Keratinocyte (primary cell): ENCODE measurements at regions not wholly inside any gene's neighbourhood (a gene's known extent, or its start where the extent isn't known, plus 50 kb on each side); places are given as distances from the start of the nearest gene placed in this dataset.

Source experiments
- DNase-seq: peaks from one replicate; pipeline ENCODE4 v3.0.0-alpha.2; 2011; ENCODE audit warnings: low read depth, missing footprints, low spot score
- FAIRE-seq: peaks from 2 replicates; lab custom pipeline; 2011; peaks lifted over from hg19 to GRCh38; lab: Jason Lieb, UNC
- H2AFZ ChIP-seq: 2 replicates; pipeline ENCODE4 v1.6.0; 2012; ENCODE audit warnings: low read length, control low read depth, inconsistent platforms; ENCODE audit not compliant: control insufficient read depth
- H3K27ac ChIP-seq: 2 replicates; pipeline ENCODE4 v1.5.1; 2011; ENCODE audit warnings: low read length; ENCODE audit not compliant: control insufficient read depth, insufficient read depth
- H3K27me3 ChIP-seq: 3 replicates; pipeline ENCODE4 v1.6.0; 2011; ENCODE audit warnings: low read length; ENCODE audit not compliant: control insufficient read depth, insufficient read depth; ENCODE audit errors: extremely low read depth
- H3K36me3 ChIP-seq, 2 experiments: 2 replicates in 1 of 2; 3 replicates in 1 of 2; pipeline ENCODE4 v1.5.1; 2011; ENCODE audit warnings: low read length in 2 of 2, mild to moderate bottlenecking in 1 of 2; ENCODE audit not compliant: control insufficient read depth in 2 of 2, insufficient read depth in 2 of 2; ENCODE audit errors: extremely low read depth in 1 of 2
- H3K4me1 ChIP-seq: 3 replicates; pipeline ENCODE4 v1.5.1; 2011; ENCODE audit warnings: low read length; ENCODE audit not compliant: control insufficient read depth, insufficient read depth; ENCODE audit errors: extremely low read depth
- H3K4me2 ChIP-seq: 3 replicates; pipeline ENCODE4 v1.6.0; 2011; ENCODE audit warnings: low read depth, low read length; ENCODE audit not compliant: control insufficient read depth, insufficient read depth; ENCODE audit errors: extremely low read depth
- H3K4me3 ChIP-seq, 3 experiments: fragments of 200-600 bp in 1 of 3; sonication (generic) in 1 of 3; 2 replicates in 2 of 3; 3 replicates in 1 of 3; pipeline ENCODE4 v1.5.1; 2011 to 2016; ENCODE audit warnings: low read length in 3 of 3, mild to moderate bottlenecking in 3 of 3, control low read depth in 2 of 3, inconsistent platforms in 1 of 3, low read depth in 1 of 3, mixed read lengths in 1 of 3, mixed run types in 1 of 3, moderate library complexity in 1 of 3; ENCODE audit not compliant: control insufficient read depth in 2 of 3, insufficient read depth in 2 of 3; ENCODE audit errors: extremely low read depth in 1 of 3
- H3K79me2 ChIP-seq: 2 replicates; pipeline ENCODE4 v1.6.0; 2012; ENCODE audit warnings: low read length; ENCODE audit not compliant: control insufficient read depth, insufficient read depth
- H3K9ac ChIP-seq: 3 replicates; pipeline ENCODE4 v1.6.0; 2011; ENCODE audit warnings: low read length; ENCODE audit not compliant: control insufficient read depth, insufficient read depth; ENCODE audit errors: extremely low read depth
- H3K9me1 ChIP-seq: 3 replicates; pipeline ENCODE4 v1.6.0; 2011; ENCODE audit warnings: low read length; ENCODE audit not compliant: control insufficient read depth, insufficient read depth; ENCODE audit errors: extremely low read depth
- H3K9me3 ChIP-seq: 2 replicates; pipeline ENCODE4 v1.5.1; 2012; ENCODE audit warnings: low read depth, low read length; ENCODE audit not compliant: control insufficient read depth
- H4K20me1 ChIP-seq: 3 replicates; pipeline ENCODE4 v1.6.0; 2011; ENCODE audit warnings: low read length; ENCODE audit not compliant: control insufficient read depth, insufficient read depth; ENCODE audit errors: extremely low read depth
- CTCF ChIP-seq, 3 experiments: IDR thresholded peaks in 1 of 3; conservative IDR thresholded peaks in 1 of 3; optimal IDR thresholded peaks in 1 of 3; 2 replicates in 2 of 3; 3 replicates in 1 of 3; pipeline versions ENCODE3 to v1.5.1; 2011; ENCODE audit warnings: low read length in 3 of 3, mild to moderate bottlenecking in 3 of 3, moderate library complexity in 2 of 3, control low read depth in 1 of 3, inconsistent platforms in 1 of 3; ENCODE audit not compliant: insufficient read depth in 2 of 3; ENCODE audit errors: extremely low read depth in 1 of 3
- EZH2 ChIP-seq: IDR thresholded peaks from one replicate; pipeline ENCODE4 v1.6.1; 2012; ENCODE audit warnings: inconsistent platforms, mild to moderate bottlenecking, low read length, moderate library complexity
- dilution Hi-C: fragments of 300-500 bp; cut with MboI; formaldehyde crosslinking; loops from one replicate; pipeline ENCODE4 v1.7.0; 2020; ENCODE audit warnings: low sequenced_read_pairs; ENCODE audit not compliant: extremely low pct_ligation_motif_present

GRCh38 chr2:114254875-114255274 lies 187.6 kb upstream of the DPP10 start:
- FAIRE-seq, result no peak
- Histone ChIP-seq H3K4me3 (no peak overlapping the region), H4K20me1 (no peaks in the 10 kb centered on the region), H3K4me1 (no peaks in the 10 kb centered on the region), H3K9me3 (no peaks in the 10 kb centered on the region), H3K36me3 (no peaks in the 10 kb centered on the region), H3K4me2 (no peak overlapping the region), H3K9ac (no peak overlapping the region), H2AFZ (no peak overlapping the region), H3K27me3 (no peaks in the 10 kb centered on the region), H3K27ac (no peak overlapping the region), H3K79me2 (no peaks in the 10 kb centered on the region), H3K9me1 (no peaks in the 10 kb centered on the region)
- DNase-seq, result no peak
- no peak for TF ChIP-seq EZH2
- no peak for TF ChIP-seq CTCF (optimal IDR thresholded peaks at IDR 0.05 in 1 of 3, IDR thresholded peaks at IDR 0.05 in 1 of 3, conservative IDR thresholded peaks at IDR 0.05 in 1 of 3; ENCODE audit: extremely low read depth in 1 of 3, insufficient read depth in 2 of 3, low read length in 3 of 3)
- dilution Hi-C loops, result no loop called here

GRCh38 chr2:114259389-114259788 lies 183.1 kb upstream of the DPP10 start:
- no peak overlapping the region for H3K4me3 ChIP-seq
- H3K79me2 ChIP-seq, result no peaks in the 10 kb centered on the region
- H3K27ac ChIP-seq, result no peak overlapping the region
- H3K4me2 ChIP-seq, result no peak overlapping the region
- H3K9me1 ChIP-seq, result no peaks in the 10 kb centered on the region
- H3K27me3 ChIP-seq, result no peaks in the 10 kb centered on the region
- dilution Hi-C loops, result no loop called here
- no peaks in the 10 kb centered on the region for H4K20me1 ChIP-seq
- TF ChIP-seq CTCF (optimal IDR thresholded peaks at IDR 0.05 in 1 of 3, IDR thresholded peaks at IDR 0.05 in 1 of 3, conservative IDR thresholded peaks at IDR 0.05 in 1 of 3; ENCODE audit: extremely low read depth in 1 of 3, insufficient read depth in 2 of 3, low read length in 3 of 3) (no peak), EZH2 (no peak)
- H3K36me3 ChIP-seq, result no peaks in the 10 kb centered on the region
- no peaks in the 10 kb centered on the region for H3K4me1 ChIP-seq
- H3K9me3 ChIP-seq, result no peaks in the 10 kb centered on the region
- DNase-seq, result no peak
- FAIRE-seq, result no peak
- no peak overlapping the region for H3K9ac ChIP-seq
- no peak overlapping the region for H2AFZ ChIP-seq
